H9 (cell line): ENCODE measurements at regions not wholly inside any gene's neighbourhood (a gene's known extent, or its start where the extent isn't known, plus 50 kb on each side); places are given as distances from the start of the nearest gene placed in this dataset.

Experiments used
- DNase-seq: peaks from one replicate; pipeline ENCODE4 v3.0.0-alpha.2; 2017
- H2AFZ ChIP-seq: one replicate; pipeline ENCODE4 v1.6.1; 2013; ENCODE audit warnings: mild to moderate bottlenecking, low read length, control low read depth, moderate library complexity
- H2AK5ac ChIP-seq: 2 replicates; pipeline ENCODE4 v1.6.1; 2013; ENCODE audit warnings: low read length, control low read depth, mixed read lengths; ENCODE audit not compliant: insufficient read length
- H2BK120ac ChIP-seq: one replicate; pipeline ENCODE4 v1.6.1; 2013; ENCODE audit warnings: low read depth, mild to moderate bottlenecking, low read length, control low read depth, inconsistent platforms; ENCODE audit not compliant: poor library complexity, severe bottlenecking
- H2BK12ac ChIP-seq: 2 replicates; pipeline ENCODE4 v1.6.1; 2013; ENCODE audit warnings: low read length, control low read depth, mixed read lengths, low read depth; ENCODE audit not compliant: insufficient read length
- H2BK15ac ChIP-seq: 2 replicates; pipeline ENCODE4 v1.6.1; 2013; ENCODE audit warnings: low read depth, low read length, control low read depth
- H2BK20ac ChIP-seq: one replicate; pipeline ENCODE4 v1.6.1; 2013; ENCODE audit warnings: low read depth, mild to moderate bottlenecking, low read length, control low read depth, inconsistent platforms; ENCODE audit not compliant: poor library complexity, severe bottlenecking
- H2BK5ac ChIP-seq: 2 replicates; pipeline ENCODE4 v1.6.1; 2013; ENCODE audit warnings: low read length, control low read depth, mixed read lengths; ENCODE audit not compliant: insufficient read length
- H3K14ac ChIP-seq: 2 replicates; pipeline ENCODE4 v1.6.1; 2013; ENCODE audit warnings: low read length, control low read depth; ENCODE audit not compliant: insufficient read depth
- H3K18ac ChIP-seq: 2 replicates; pipeline ENCODE4 v1.6.1; 2013; ENCODE audit warnings: low read depth, mild to moderate bottlenecking, mixed read lengths, low read length, control low read depth; ENCODE audit not compliant: insufficient read length
- H3K23ac ChIP-seq: 2 replicates; pipeline ENCODE4 v1.6.1; 2013; ENCODE audit warnings: low read length, control low read depth, mixed read lengths, low read depth; ENCODE audit not compliant: insufficient read length
- H3K23me2 ChIP-seq: 2 replicates; pipeline ENCODE4 v1.6.1; 2013; ENCODE audit warnings: low read depth, mild to moderate bottlenecking, mixed read lengths, low read length, control low read depth; ENCODE audit not compliant: insufficient read length, poor library complexity, severe bottlenecking
- H3K27ac ChIP-seq: 2 replicates; pipeline ENCODE4 v1.5.1; 2013; ENCODE audit warnings: low read length, control low read depth, mixed read lengths, low read depth; ENCODE audit not compliant: insufficient read length
- H3K27me3 ChIP-seq: 2 replicates; pipeline ENCODE4 v1.6.1; 2013; ENCODE audit warnings: low read length, control low read depth, inconsistent platforms; ENCODE audit not compliant: insufficient read depth
- H3K4ac ChIP-seq: 2 replicates; pipeline ENCODE4 v1.6.1; 2013; ENCODE audit warnings: low read depth, mild to moderate bottlenecking, control low read depth, inconsistent platforms, low read length, moderate library complexity
- H3K4me1 ChIP-seq: 2 replicates; pipeline ENCODE4 v1.6.1; 2013; ENCODE audit warnings: low read length, control low read depth, inconsistent platforms; ENCODE audit not compliant: insufficient read depth
- H3K4me2 ChIP-seq: 2 replicates; pipeline ENCODE4 v1.6.1; 2013; ENCODE audit warnings: low read length, control low read depth, mixed read lengths; ENCODE audit not compliant: insufficient read length, insufficient read depth
- H3K56ac ChIP-seq: 2 replicates; pipeline ENCODE4 v1.6.1; 2013; ENCODE audit warnings: low read depth, mild to moderate bottlenecking, mixed read lengths, low read length, control low read depth; ENCODE audit not compliant: insufficient read length
- H3K79me1 ChIP-seq: 2 replicates; pipeline ENCODE4 v1.6.1; 2013; ENCODE audit warnings: low read depth, mild to moderate bottlenecking, moderate library complexity, low read length, control low read depth, inconsistent platforms; ENCODE audit not compliant: insufficient read depth, poor library complexity, severe bottlenecking
- H3K79me2 ChIP-seq: 2 replicates; pipeline ENCODE4 v1.6.1; 2013; ENCODE audit warnings: low read length, control low read depth, inconsistent platforms; ENCODE audit not compliant: insufficient read depth
- H3K9ac ChIP-seq: 2 replicates; pipeline ENCODE4 v1.6.1; 2013; ENCODE audit warnings: low read length, control low read depth, mixed read lengths; ENCODE audit not compliant: insufficient read length; ENCODE audit errors: extremely low read depth
- H3K9me3 ChIP-seq: one replicate; pipeline ENCODE4 v1.6.1; 2013; ENCODE audit warnings: low read depth, low read length, inconsistent platforms; ENCODE audit not compliant: control insufficient read depth
- H3T11ph ChIP-seq: one replicate; pipeline ENCODE4 v1.6.1; 2013; ENCODE audit warnings: mild to moderate bottlenecking, low read length, control low read depth, inconsistent platforms
- H4K20me1 ChIP-seq: one replicate; pipeline ENCODE4 v1.6.1; 2013; ENCODE audit not compliant: control insufficient read depth, insufficient read length, insufficient read depth
- H4K5ac ChIP-seq: 2 replicates; pipeline ENCODE4 v1.6.1; 2013; ENCODE audit warnings: low read depth, mild to moderate bottlenecking, mixed read lengths, low read length, control low read depth; ENCODE audit not compliant: insufficient read length
- H4K8ac ChIP-seq: replicated peaks from 2 replicates; pipeline ENCODE4 v1.6.1; 2013; ENCODE audit warnings: low read length, control low read depth, mixed read lengths, low read depth; ENCODE audit not compliant: insufficient read length
- H4K91ac ChIP-seq: 2 replicates; pipeline ENCODE4 v1.6.1; 2013; ENCODE audit warnings: low read depth, mild to moderate bottlenecking, moderate library complexity, mixed read lengths, low read length, control low read depth; ENCODE audit not compliant: insufficient read length
- H3K27ac Mint-ChIP-seq, 3 experiments: 2 replicates in 2 of 3; 3 replicates in 1 of 3; pipeline ENCODE4 v1.8.0; 2020 to 2021; ENCODE audit warnings: mixed read lengths in 3 of 3, mild to moderate bottlenecking in 1 of 3, moderate library complexity in 1 of 3
- H3K27me3 Mint-ChIP-seq: 2 replicates; pipeline ENCODE4 v1.8.0; 2021; ENCODE audit warnings: low read depth, mild to moderate bottlenecking, moderate library complexity, mixed read lengths
- H3K36me3 Mint-ChIP-seq, 3 experiments: 2 replicates in 2 of 3; 3 replicates in 1 of 3; pipeline ENCODE4 v1.8.0; 2020 to 2021; ENCODE audit warnings: low read depth in 3 of 3, mixed read lengths in 3 of 3; ENCODE audit not compliant: insufficient read depth in 1 of 3
- H3K4me1 Mint-ChIP-seq, 2 experiments: 2 replicates each; pipeline ENCODE4 v1.8.0; 2020; ENCODE audit warnings: mixed read lengths in 2 of 2
- H3K4me3 Mint-ChIP-seq, 2 experiments: 2 replicates in 1 of 2; 3 replicates in 1 of 2; pipeline ENCODE4 v1.8.0; 2020 to 2021; ENCODE audit warnings: mild to moderate bottlenecking in 2 of 2, mixed read lengths in 2 of 2, moderate library complexity in 1 of 2
- H3K9me3 Mint-ChIP-seq, 2 experiments: 2 replicates in 1 of 2; 3 replicates in 1 of 2; pipeline ENCODE4 v1.8.0; 2020; ENCODE audit warnings: mild to moderate bottlenecking in 2 of 2, mixed read lengths in 2 of 2, moderate library complexity in 1 of 2
- WGBS: extraction: QIAGEN DNeasy Blood & Tissue Kit; methylation state at CpG from one replicate; pipeline ENCODE4 v1.1.7; 2013; ENCODE audit warnings: missing lambda C conversion rate, low lambda C conversion rate, mixed read lengths; ENCODE audit not compliant: insufficient read length; ENCODE audit errors: extremely low coverage; 5-methylcytosine and 5-hydroxymethylcytosine counted together
- TF ChIP-seq, protein P1 (sequence below): fragments of 200-600 bp; sonication (generic); conservative IDR thresholded peaks from 3 replicates; pipeline ENCODE4 v1.8.0; 2021; ENCODE audit warnings: antibody characterized with exemption, mild to moderate bottlenecking

GRCh38 chr21:22900490-22900889 is 1902.3 kb downstream of the NCAM2 start:
- WGBS: no CpG with 5 or more reads among the region's 2 CpGs
- no peak overlapping the region for H3T11ph ChIP-seq
- no peaks in the 10 kb centered on the region for H3K79me1 ChIP-seq
- H4K5ac ChIP-seq: no peak overlapping the region
- no peak overlapping the region for H3K14ac ChIP-seq
- no peaks in the 10 kb centered on the region for H3K27me3 ChIP-seq
- H2AFZ ChIP-seq: no peak overlapping the region
- H4K20me1 ChIP-seq: no peaks in the 10 kb centered on the region
- no peak for DNase-seq
- no peak overlapping the region for H4K91ac ChIP-seq
- 0 out of 7 replicates have a peak, but pooled peaks cover 0 to 4% (median 0%) of the 10 kb centered on the region in 3 experiments for H3K36me3 Mint-ChIP-seq
- no peak overlapping the region for H3K18ac ChIP-seq
- no peaks in the 10 kb centered on the region for H3K23me2 ChIP-seq
- no peak overlapping the region for H3K56ac ChIP-seq
- TF ChIP-seq, protein P1, sequence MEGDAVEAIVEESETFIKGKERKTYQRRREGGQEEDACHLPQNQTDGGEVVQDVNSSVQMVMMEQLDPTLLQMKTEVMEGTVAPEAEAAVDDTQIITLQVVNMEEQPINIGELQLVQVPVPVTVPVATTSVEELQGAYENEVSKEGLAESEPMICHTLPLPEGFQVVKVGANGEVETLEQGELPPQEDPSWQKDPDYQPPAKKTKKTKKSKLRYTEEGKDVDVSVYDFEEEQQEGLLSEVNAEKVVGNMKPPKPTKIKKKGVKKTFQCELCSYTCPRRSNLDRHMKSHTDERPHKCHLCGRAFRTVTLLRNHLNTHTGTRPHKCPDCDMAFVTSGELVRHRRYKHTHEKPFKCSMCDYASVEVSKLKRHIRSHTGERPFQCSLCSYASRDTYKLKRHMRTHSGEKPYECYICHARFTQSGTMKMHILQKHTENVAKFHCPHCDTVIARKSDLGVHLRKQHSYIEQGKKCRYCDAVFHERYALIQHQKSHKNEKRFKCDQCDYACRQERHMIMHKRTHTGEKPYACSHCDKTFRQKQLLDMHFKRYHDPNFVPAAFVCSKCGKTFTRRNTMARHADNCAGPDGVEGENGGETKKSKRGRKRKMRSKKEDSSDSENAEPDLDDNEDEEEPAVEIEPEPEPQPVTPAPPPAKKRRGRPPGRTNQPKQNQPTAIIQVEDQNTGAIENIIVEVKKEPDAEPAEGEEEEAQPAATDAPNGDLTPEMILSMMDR: no peak
- H3K4me2 ChIP-seq: no peak overlapping the region
- no peaks in the 10 kb centered on the region for H3K4me1 ChIP-seq
- no peak overlapping the region for H2BK120ac ChIP-seq
- H3K27me3 Mint-ChIP-seq: no peaks in the 10 kb centered on the region
- no peak overlapping the region for H2BK5ac ChIP-seq
- H3K9me3 Mint-ChIP-seq: peaks cover 0 to 1% of the 10 kb centered on the region in 2 experiments; a peak in 4 of 5 replicates
- H3K9me3 ChIP-seq: no peaks in the 10 kb centered on the region
- H3K79me2 ChIP-seq: no peaks in the 10 kb centered on the region
- H3K4ac ChIP-seq: no peak overlapping the region
- H2BK12ac ChIP-seq: no peak overlapping the region
- H3K23ac ChIP-seq: no peak overlapping the region
- no peak overlapping the region for H2BK20ac ChIP-seq
- no peak overlapping the region for H2BK15ac ChIP-seq
- H4K8ac ChIP-seq: no peak overlapping the region
- H3K27ac ChIP-seq: no peak overlapping the region
- no peak overlapping the region for H3K27ac Mint-ChIP-seq
- no peak overlapping the region for H3K4me3 Mint-ChIP-seq
- H3K4me1 Mint-ChIP-seq: no peaks in the 10 kb centered on the region
- H2AK5ac ChIP-seq: no peak overlapping the region
- H3K9ac ChIP-seq: no peak overlapping the region
